GM18861 (cell line): ENCODE measurements at regions not wholly inside any gene's neighbourhood (a gene's known extent, or its start where the extent isn't known, plus 50 kb on each side); places are given as distances from the start of the nearest gene placed in this dataset.

Experiments used
- ATAC-seq: cut with Tn5 transposase; IDR thresholded peaks from one replicate; pipeline ENCODE4 v1.9.1; 2021; ENCODE audit not compliant: unreplicated experiment

- no peak for ATAC-seq
These were observed 381.0 kb upstream of the SULF2 start for GRCh38 chr20:48166082-48166835.

GRCh38 chr20:48165401-48165685, 380.1 kb upstream of the SULF2 start:
- no peak for ATAC-seq

GRCh38 chr20:48164566-48165400, 379.5 kb upstream of the SULF2 start:
- no peak for ATAC-seq

- no peak for ATAC-seq
These were observed 378.8 kb upstream of the SULF2 start for GRCh38 chr20:48164034-48164433.

GRCh38 chr20:48163505-48163904, 378.2 kb upstream of the SULF2 start:
- no peak for ATAC-seq

- ATAC-seq: no peak
These were observed 377.3 kb upstream of the SULF2 start for GRCh38 chr20:48162621-48163020.

GRCh38 chr20:48159145-48160008, 374.1 kb upstream of the SULF2 start:
- ATAC-seq: no peak

GRCh38 chr20:48158014-48158413, 372.7 kb upstream of the SULF2 start:
- ATAC-seq: no peak

GRCh38 chr20:48156951-48157700, 371.8 kb upstream of the SULF2 start:
- ATAC-seq: no peak

GRCh38 chr20:48156521-48156920, 371.2 kb upstream of the SULF2 start:
- ATAC-seq: no peak

GRCh38 chr20:48155268-48155667, 370.0 kb upstream of the SULF2 start:
- ATAC-seq: no peak

- ATAC-seq: no peak
These were observed 368.9 kb upstream of the SULF2 start for GRCh38 chr20:48154040-48154765.

GRCh38 chr20:48153523-48153922, 368.2 kb upstream of the SULF2 start:
- ATAC-seq: no peak

- ATAC-seq: no peak
These were observed 367.8 kb upstream of the SULF2 start for GRCh38 chr20:48153103-48153502.

- no peak for ATAC-seq
These were observed 365.3 kb upstream of the SULF2 start for GRCh38 chr20:48150568-48150967.

GRCh38 chr20:48149902-48150301, 364.6 kb upstream of the SULF2 start:
- ATAC-seq: no peak

GRCh38 chr20:48148916-48149672, 363.8 kb upstream of the SULF2 start:
- no peak for ATAC-seq

GRCh38 chr20:48148020-48148419, 362.7 kb upstream of the SULF2 start:
- ATAC-seq: no peak

GRCh38 chr20:48147311-48147710, 362.0 kb upstream of the SULF2 start:
- no peak for ATAC-seq
